ENCODE measurements at regions not wholly inside any gene's neighbourhood (a gene's known extent, or its start where the extent isn't known, plus 50 kb on each side); places are given as distances from the start of the nearest gene placed in this dataset.

DNA sequence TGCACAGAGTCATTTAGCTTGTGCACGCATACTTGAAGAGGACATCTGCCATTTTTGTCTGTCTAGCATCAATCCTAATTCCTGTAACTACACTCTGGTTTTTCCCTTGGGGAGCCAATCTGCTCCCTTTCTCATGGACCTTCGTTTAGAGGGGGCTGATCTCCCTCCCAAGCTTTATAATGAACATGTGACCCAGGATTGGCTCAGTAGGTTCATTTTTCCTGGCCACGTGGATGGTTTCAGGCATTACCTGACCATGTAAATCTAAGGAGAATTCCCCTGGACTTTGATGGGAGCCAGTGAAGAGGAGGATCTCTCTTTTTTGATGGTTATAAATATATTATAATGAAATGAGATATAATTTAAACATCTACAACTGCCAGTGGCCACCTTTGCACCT is 56.8 kb upstream of the HS3ST2 start:
- H3K4me1 ChIP-seq: no peaks in the 10 kb centered on the region
- no peak for DNase-seq (ENCODE audit: low spot score in 2 of 2)
- intact Hi-C loops (cut with DNase I; ENCODE audit: low total_unique reads): no loop called here
- no peak for TF ChIP-seq POLR2A (IDR thresholded peaks at IDR 0.05)
- no peak for TF ChIP-seq POLR2AphosphoS5 (IDR thresholded peaks at IDR 0.05)
- TF ChIP-seq, protein P1, sequence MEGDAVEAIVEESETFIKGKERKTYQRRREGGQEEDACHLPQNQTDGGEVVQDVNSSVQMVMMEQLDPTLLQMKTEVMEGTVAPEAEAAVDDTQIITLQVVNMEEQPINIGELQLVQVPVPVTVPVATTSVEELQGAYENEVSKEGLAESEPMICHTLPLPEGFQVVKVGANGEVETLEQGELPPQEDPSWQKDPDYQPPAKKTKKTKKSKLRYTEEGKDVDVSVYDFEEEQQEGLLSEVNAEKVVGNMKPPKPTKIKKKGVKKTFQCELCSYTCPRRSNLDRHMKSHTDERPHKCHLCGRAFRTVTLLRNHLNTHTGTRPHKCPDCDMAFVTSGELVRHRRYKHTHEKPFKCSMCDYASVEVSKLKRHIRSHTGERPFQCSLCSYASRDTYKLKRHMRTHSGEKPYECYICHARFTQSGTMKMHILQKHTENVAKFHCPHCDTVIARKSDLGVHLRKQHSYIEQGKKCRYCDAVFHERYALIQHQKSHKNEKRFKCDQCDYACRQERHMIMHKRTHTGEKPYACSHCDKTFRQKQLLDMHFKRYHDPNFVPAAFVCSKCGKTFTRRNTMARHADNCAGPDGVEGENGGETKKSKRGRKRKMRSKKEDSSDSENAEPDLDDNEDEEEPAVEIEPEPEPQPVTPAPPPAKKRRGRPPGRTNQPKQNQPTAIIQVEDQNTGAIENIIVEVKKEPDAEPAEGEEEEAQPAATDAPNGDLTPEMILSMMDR (IDR thresholded peaks at IDR 0.05): no peak
- no peaks in the 10 kb centered on the region for H3K36me3 ChIP-seq
- H3K4me3 ChIP-seq: no peak overlapping the region
- no peaks in the 10 kb centered on the region for H3K9me3 ChIP-seq
- H3K27me3 ChIP-seq: peaks cover 0 to 9% of the 10 kb centered on the region in 2 donors
- H3K27ac ChIP-seq: no peak overlapping the region

DNA sequence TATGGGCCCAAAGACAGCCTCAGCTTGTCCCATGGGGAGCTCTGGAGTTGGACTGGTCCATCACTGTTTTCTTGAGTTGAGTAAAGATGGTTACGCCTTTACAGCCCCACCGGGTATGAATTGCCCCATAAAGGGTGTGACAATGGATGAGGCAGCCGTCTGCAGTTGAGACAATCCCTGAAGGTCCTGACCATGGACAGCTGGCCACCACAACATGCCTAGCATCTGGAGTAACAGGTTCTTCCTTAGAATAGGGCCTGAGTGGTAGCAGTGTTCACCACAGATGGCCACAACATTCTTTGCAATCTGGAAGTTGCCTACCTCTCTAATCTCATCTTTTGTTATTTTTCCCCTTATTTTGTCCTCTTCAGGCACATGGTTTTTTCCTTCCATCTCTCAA is 51.5 kb upstream of the HS3ST2 start:
- no peak for DNase-seq (ENCODE audit: low spot score in 2 of 2)
- H3K36me3 ChIP-seq: no peaks in the 10 kb centered on the region
- no peak for TF ChIP-seq POLR2AphosphoS5 (IDR thresholded peaks at IDR 0.05)
- TF ChIP-seq, protein P1 (IDR thresholded peaks at IDR 0.05): no peak
- TF ChIP-seq POLR2A (IDR thresholded peaks at IDR 0.05): no peak
- H3K4me3 ChIP-seq: no peak overlapping the region
- no peak overlapping the region for H3K27ac ChIP-seq
- H3K4me1 ChIP-seq: no peaks in the 10 kb centered on the region
- no peaks in the 10 kb centered on the region for H3K9me3 ChIP-seq
- no peaks in the 10 kb centered on the region for H3K27me3 ChIP-seq
- intact Hi-C loops (cut with DNase I; ENCODE audit: low total_unique reads): no loop called here

DNA sequence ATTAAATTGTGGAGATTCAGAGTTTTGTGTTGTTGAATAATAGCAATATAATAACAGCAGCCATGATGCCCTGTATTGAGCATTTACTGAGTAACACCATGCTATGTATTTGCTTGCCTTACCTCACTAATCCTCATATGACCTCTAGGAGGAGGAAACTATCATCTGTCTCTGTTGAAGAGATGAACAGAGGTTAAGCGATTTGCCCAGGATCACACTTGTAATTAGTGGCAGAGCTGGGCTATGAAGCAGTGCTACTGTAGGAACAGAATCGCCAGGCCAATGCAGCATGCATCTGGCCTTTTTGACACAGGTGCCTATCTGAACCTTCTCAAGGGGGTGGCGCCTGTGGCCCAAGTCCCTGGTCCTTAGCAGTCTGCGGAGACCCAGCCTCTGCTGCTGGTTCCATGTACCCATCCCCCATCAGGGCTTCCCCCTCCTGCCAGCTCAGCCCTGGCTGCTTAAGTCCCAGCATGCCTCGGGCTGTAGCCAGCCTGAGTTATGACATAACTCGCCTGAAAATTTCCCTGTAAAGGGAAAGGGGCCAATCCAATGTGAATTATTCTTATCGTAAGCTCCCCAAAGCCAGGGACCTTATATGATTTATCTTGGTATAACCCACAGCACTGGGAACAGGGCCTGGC is 50.4 kb upstream of the HS3ST2 start:
- TF ChIP-seq POLR2AphosphoS5 (IDR thresholded peaks at IDR 0.05): no peak
- TF ChIP-seq, protein P1 (IDR thresholded peaks at IDR 0.05): no peak
- H3K4me1 ChIP-seq: no peaks in the 10 kb centered on the region
- H3K4me3 ChIP-seq: no peak overlapping the region
- H3K27me3 ChIP-seq: no peaks in the 10 kb centered on the region
- DNase-seq (ENCODE audit: low spot score in 2 of 2): no peak
- no peaks in the 10 kb centered on the region for H3K36me3 ChIP-seq
- intact Hi-C loops (cut with DNase I; ENCODE audit: low total_unique reads): no loop called here
- no peaks in the 10 kb centered on the region for H3K9me3 ChIP-seq
- H3K27ac ChIP-seq: no peak overlapping the region
